ENCODE measurements at regions not wholly inside any gene's neighbourhood (a gene's known extent, or its start where the extent isn't known, plus 50 kb on each side); places are given as distances from the start of the nearest gene placed in this dataset.

DNA sequence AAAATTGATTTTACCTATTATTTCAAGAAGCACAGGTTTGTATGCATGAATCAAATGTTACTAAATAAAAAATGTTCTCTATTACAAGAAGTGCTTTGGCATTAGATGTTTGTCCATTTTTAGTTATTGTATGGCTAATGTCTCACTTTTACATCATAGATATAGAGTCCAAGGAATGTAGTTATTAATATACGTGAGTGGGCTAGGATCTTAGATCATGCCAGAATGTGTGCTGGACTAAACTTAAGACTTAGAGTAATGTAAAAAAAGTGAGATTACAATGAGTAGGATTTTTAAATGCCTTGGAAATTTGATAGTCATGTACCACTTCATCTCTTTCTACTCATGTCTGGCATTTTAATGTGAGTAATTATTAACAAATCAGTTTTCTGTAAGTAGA lies 196.6 kb downstream of the ARL4A start:
- no peak overlapping the region for H2BK120ac ChIP-seq (ENCODE audit: low read depth, low read length)
- H4K8ac ChIP-seq (ENCODE audit: low read depth, low read length): no peak overlapping the region
- H3K14ac ChIP-seq (ENCODE audit: low read length): no peak overlapping the region
- no peaks in the 10 kb centered on the region for H3K9me3 ChIP-seq (replicated peaks in 1 of 2; ENCODE audit: control insufficient read depth in 2 of 2, insufficient read depth in 1 of 2, low read depth in 1 of 2, low read length in 2 of 2)
- H2AK5ac ChIP-seq (ENCODE audit: low read depth, low read length): no peak overlapping the region
- no peak overlapping the region for H3K27ac ChIP-seq (replicated peaks; ENCODE audit: low read length)
- no peak overlapping the region for H3K9ac ChIP-seq (ENCODE audit: low read depth, low read length, poor library complexity)
- no peaks in the 10 kb centered on the region for H3K36me3 ChIP-seq (replicated peaks in 1 of 2; ENCODE audit: control insufficient read depth in 2 of 2, insufficient read depth in 2 of 2, low read length in 2 of 2)
- no peak overlapping the region for H2BK12ac ChIP-seq (ENCODE audit: low read length)
- H3K4ac ChIP-seq (ENCODE audit: low read length): no peak overlapping the region
- no peaks in the 10 kb centered on the region for H3K27me3 ChIP-seq (ENCODE audit: control insufficient read depth in 3 of 3, insufficient read depth in 3 of 3, low read depth in 1 of 3, low read length in 3 of 3)
- H3K4me1 ChIP-seq (ENCODE audit: control insufficient read depth in 2 of 2, insufficient read depth in 1 of 2, low read depth in 1 of 2, low read length in 2 of 2): no peaks in the 10 kb centered on the region
- no CpG with 5 or more reads among the region's 1 CpG for whole genome bisulfite sequencing, 2 donors (ENCODE audit: extremely low coverage in 2 of 2, insufficient read length in 2 of 2, insufficient replicate concordance in 1 of 2)
- H3K23ac ChIP-seq (ENCODE audit: low read depth, low read length, poor library complexity): no peak overlapping the region
- no peak overlapping the region for H3K4me2 ChIP-seq (ENCODE audit: insufficient read depth, low read length, poor library complexity, severe bottlenecking)
- H3K79me1 ChIP-seq (ENCODE audit: low read depth, low read length): no peaks in the 10 kb centered on the region
- no peak overlapping the region for H3K4me3 ChIP-seq (ENCODE audit: low read length in 2 of 2)
- no peak for DNase-seq (ENCODE audit: low spot score)
- no peak overlapping the region for H3K18ac ChIP-seq (ENCODE audit: low read length)
- no peak overlapping the region for H2AFZ ChIP-seq (ENCODE audit: low read length)
- H2BK15ac ChIP-seq (ENCODE audit: low read length): no peak overlapping the region
- no peak overlapping the region for H2BK5ac ChIP-seq (ENCODE audit: low read length)
- no peak overlapping the region for H4K91ac ChIP-seq (ENCODE audit: low read depth, low read length, poor library complexity)

DNA sequence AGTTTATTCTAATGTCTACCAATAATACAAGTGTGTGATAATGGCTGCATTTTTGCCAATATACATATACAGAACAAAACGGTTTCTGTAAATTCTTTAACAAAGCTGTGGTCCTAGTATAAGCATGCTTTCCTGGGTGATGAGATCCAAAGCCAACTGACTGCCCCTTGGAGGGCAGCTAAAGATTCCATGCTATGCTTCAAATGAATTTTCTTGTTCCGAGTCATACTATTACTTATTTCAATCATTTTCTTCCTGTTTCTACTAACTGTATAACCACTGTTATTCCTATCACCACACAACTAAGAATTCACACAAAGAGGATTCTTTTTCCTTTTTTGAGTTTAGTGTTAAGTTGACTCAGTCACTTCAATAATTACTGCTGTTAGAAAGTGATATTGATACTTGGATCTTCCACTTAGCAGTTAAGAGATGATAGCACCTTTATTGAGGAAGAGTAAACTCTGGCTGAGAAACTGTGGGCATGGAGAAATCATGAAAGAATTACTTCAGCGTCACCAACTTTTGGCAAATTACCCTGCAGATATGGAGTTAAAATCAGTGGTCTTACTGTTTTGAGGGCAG lies 197.5 kb downstream of the ARL4A start:
- no peak overlapping the region for H2BK120ac ChIP-seq (ENCODE audit: low read depth, low read length)
- H3K4me2 ChIP-seq (ENCODE audit: insufficient read depth, low read length, poor library complexity, severe bottlenecking): no peak overlapping the region
- H3K36me3 ChIP-seq (replicated peaks in 1 of 2; ENCODE audit: control insufficient read depth in 2 of 2, insufficient read depth in 2 of 2, low read length in 2 of 2): no peaks in the 10 kb centered on the region
- H2BK5ac ChIP-seq (ENCODE audit: low read length): no peak overlapping the region
- no CpG with 5 or more reads among the region's 3 CpGs for WGBS, 2 donors (ENCODE audit: extremely low coverage in 2 of 2, insufficient read length in 2 of 2, insufficient replicate concordance in 1 of 2)
- no peak overlapping the region for H3K18ac ChIP-seq (ENCODE audit: low read length)
- DNase-seq (ENCODE audit: low spot score): no peak
- H3K27me3 ChIP-seq (ENCODE audit: control insufficient read depth in 3 of 3, insufficient read depth in 3 of 3, low read depth in 1 of 3, low read length in 3 of 3): no peaks in the 10 kb centered on the region
- no peak overlapping the region for H2AK5ac ChIP-seq (ENCODE audit: low read depth, low read length)
- H3K79me1 ChIP-seq (ENCODE audit: low read depth, low read length): no peaks in the 10 kb centered on the region
- no peak overlapping the region for H2BK12ac ChIP-seq (ENCODE audit: low read length)
- H3K4me3 ChIP-seq (ENCODE audit: low read length in 2 of 2): no peak overlapping the region
- H3K14ac ChIP-seq (ENCODE audit: low read length): no peak overlapping the region
- no peaks in the 10 kb centered on the region for H3K9me3 ChIP-seq (replicated peaks in 1 of 2; ENCODE audit: control insufficient read depth in 2 of 2, insufficient read depth in 1 of 2, low read depth in 1 of 2, low read length in 2 of 2)
- no peak overlapping the region for H4K8ac ChIP-seq (ENCODE audit: low read depth, low read length)
- H3K4me1 ChIP-seq (ENCODE audit: control insufficient read depth in 2 of 2, insufficient read depth in 1 of 2, low read depth in 1 of 2, low read length in 2 of 2): no peaks in the 10 kb centered on the region
- H3K27ac ChIP-seq (replicated peaks; ENCODE audit: low read length): no peak overlapping the region
- H3K4ac ChIP-seq (ENCODE audit: low read length): no peak overlapping the region
- no peak overlapping the region for H3K9ac ChIP-seq (ENCODE audit: low read depth, low read length, poor library complexity)
- no peak overlapping the region for H2AFZ ChIP-seq (ENCODE audit: low read length)
- H2BK15ac ChIP-seq (ENCODE audit: low read length): no peak overlapping the region
- no peak overlapping the region for H3K23ac ChIP-seq (ENCODE audit: low read depth, low read length, poor library complexity)
- H4K91ac ChIP-seq (ENCODE audit: low read depth, low read length, poor library complexity): no peak overlapping the region

GRCh38 chr7:12888717-12889116 lies 201.3 kb downstream of the ARL4A start:
- H3K4me3 ChIP-seq (ENCODE audit: low read length in 2 of 2): no peak overlapping the region
- no CpG with 5 or more reads among the region's 2 CpGs for WGBS, 2 donors (ENCODE audit: extremely low coverage in 2 of 2, insufficient read length in 2 of 2, insufficient replicate concordance in 1 of 2)

DNA sequence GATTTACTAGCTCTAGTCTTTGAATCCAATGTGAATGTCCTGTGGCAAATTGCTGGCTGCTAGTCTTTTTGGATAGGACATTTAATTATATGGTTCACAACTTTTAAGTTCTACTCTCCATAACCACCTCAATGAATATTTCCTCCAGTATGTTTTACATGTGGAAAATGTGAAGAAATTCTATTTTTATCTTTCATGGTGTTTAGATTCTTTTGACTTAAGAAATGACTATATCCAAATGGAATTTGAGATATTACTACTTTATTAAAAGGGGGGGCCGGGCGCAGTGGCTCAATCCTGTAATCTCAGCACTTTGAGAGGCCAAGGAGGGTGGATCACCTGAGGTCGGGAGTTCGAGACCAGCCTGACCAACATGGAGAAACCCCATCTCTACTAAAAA lies 202.0 kb downstream of the ARL4A start:
- H3K27me3 ChIP-seq (ENCODE audit: control insufficient read depth in 3 of 3, insufficient read depth in 3 of 3, low read depth in 1 of 3, low read length in 3 of 3): no peaks in the 10 kb centered on the region
- H3K23ac ChIP-seq (ENCODE audit: low read depth, low read length, poor library complexity): no peak overlapping the region
- H2AFZ ChIP-seq (ENCODE audit: low read length): no peak overlapping the region
- no peak overlapping the region for H4K91ac ChIP-seq (ENCODE audit: low read depth, low read length, poor library complexity)
- H3K4ac ChIP-seq (ENCODE audit: low read length): no peak overlapping the region
- no peaks in the 10 kb centered on the region for H3K4me1 ChIP-seq (ENCODE audit: control insufficient read depth in 2 of 2, insufficient read depth in 1 of 2, low read depth in 1 of 2, low read length in 2 of 2)
- no peaks in the 10 kb centered on the region for H3K9me3 ChIP-seq (replicated peaks in 1 of 2; ENCODE audit: control insufficient read depth in 2 of 2, insufficient read depth in 1 of 2, low read depth in 1 of 2, low read length in 2 of 2)
- no peak overlapping the region for H2BK12ac ChIP-seq (ENCODE audit: low read length)
- no peaks in the 10 kb centered on the region for H3K79me1 ChIP-seq (ENCODE audit: low read depth, low read length)
- H3K18ac ChIP-seq (ENCODE audit: low read length): no peak overlapping the region
- no peak overlapping the region for H2BK120ac ChIP-seq (ENCODE audit: low read depth, low read length)
- no peaks in the 10 kb centered on the region for H3K36me3 ChIP-seq (replicated peaks in 1 of 2; ENCODE audit: control insufficient read depth in 2 of 2, insufficient read depth in 2 of 2, low read length in 2 of 2)
- H3K9ac ChIP-seq (ENCODE audit: low read depth, low read length, poor library complexity): no peak overlapping the region
- no peak overlapping the region for H3K14ac ChIP-seq (ENCODE audit: low read length)
- no peak overlapping the region for H2AK5ac ChIP-seq (ENCODE audit: low read depth, low read length)
- no peak overlapping the region for H2BK5ac ChIP-seq (ENCODE audit: low read length)
- H4K8ac ChIP-seq (ENCODE audit: low read depth, low read length): no peak overlapping the region
- no peak overlapping the region for H3K4me3 ChIP-seq (ENCODE audit: low read length in 2 of 2)
- no CpG with 5 or more reads among the region's 4 CpGs for WGBS, 2 donors (ENCODE audit: extremely low coverage in 2 of 2, insufficient read length in 2 of 2, insufficient replicate concordance in 1 of 2)
- H2BK15ac ChIP-seq (ENCODE audit: low read length): no peak overlapping the region
- no peak overlapping the region for H3K4me2 ChIP-seq (ENCODE audit: insufficient read depth, low read length, poor library complexity, severe bottlenecking)
- DNase-seq (ENCODE audit: low spot score): no peak
- no peak overlapping the region for H3K27ac ChIP-seq (replicated peaks; ENCODE audit: low read length)

More at GRCh38 chr7:12888717-12889116, 201.3 kb downstream of the ARL4A start:
- Histone ChIP-seq H2AK5ac (ENCODE audit: low read depth, low read length) (no peak overlapping the region), H4K91ac (ENCODE audit: low read depth, low read length, poor library complexity) (no peak overlapping the region), H3K4me1 (ENCODE audit: control insufficient read depth in 2 of 2, insufficient read depth in 1 of 2, low read depth in 1 of 2, low read length in 2 of 2) (no peaks in the 10 kb centered on the region), H3K4me2 (ENCODE audit: insufficient read depth, low read length, poor library complexity, severe bottlenecking) (no peak overlapping the region), H2AFZ (ENCODE audit: low read length) (no peak overlapping the region), H3K9me3 (replicated peaks in 1 of 2; ENCODE audit: control insufficient read depth in 2 of 2, insufficient read depth in 1 of 2, low read depth in 1 of 2, low read length in 2 of 2) (no peaks in the 10 kb centered on the region), H3K27me3 (ENCODE audit: control insufficient read depth in 3 of 3, insufficient read depth in 3 of 3, low read depth in 1 of 3, low read length in 3 of 3) (no peaks in the 10 kb centered on the region), H3K18ac (ENCODE audit: low read length) (no peak overlapping the region), H4K8ac (ENCODE audit: low read depth, low read length) (no peak overlapping the region), H3K9ac (ENCODE audit: low read depth, low read length, poor library complexity) (no peak overlapping the region), H2BK12ac (ENCODE audit: low read length) (no peak overlapping the region), H2BK15ac (ENCODE audit: low read length) (no peak overlapping the region), H2BK120ac (ENCODE audit: low read depth, low read length) (no peak overlapping the region), H3K36me3 (replicated peaks in 1 of 2; ENCODE audit: control insufficient read depth in 2 of 2, insufficient read depth in 2 of 2, low read length in 2 of 2) (no peaks in the 10 kb centered on the region), H3K23ac (ENCODE audit: low read depth, low read length, poor library complexity) (no peak overlapping the region), H2BK5ac (ENCODE audit: low read length) (no peak overlapping the region), H3K4ac (ENCODE audit: low read length) (no peak overlapping the region), H3K27ac (replicated peaks; ENCODE audit: low read length) (no peak overlapping the region), H3K79me1 (ENCODE audit: low read depth, low read length) (no peaks in the 10 kb centered on the region), H3K14ac (ENCODE audit: low read length) (no peak overlapping the region)
- no peak for DNase-seq (ENCODE audit: low spot score)

All from neuronal stem cell (in vitro differentiated cells).